BJ (cell line): ENCODE measurements at regions not wholly inside any gene's neighbourhood (a gene's known extent, or its start where the extent isn't known, plus 50 kb on each side); places are given as distances from the start of the nearest gene placed in this dataset.

Experiments used
- CTCF ChIA-PET: fragments of 350-600 bp; formaldehyde crosslinking; extraction: SDS; loops from one replicate; lab custom pipeline; 2021; ENCODE audit warnings: antibody characterized with exemption, inconsistent platforms; lab: Yijun Ruan, JAX
- POLR2A ChIA-PET: fragments of 300-600 bp; sonication (Branson Sonifier 250); formaldehyde crosslinking; extraction: SDS; loops from one replicate; lab custom pipeline; 2021; ENCODE audit warnings: antibody characterized with exemption; lab: Charles Lee
- DNase-seq: peaks from one replicate; pipeline ENCODE4 v3.0.0-alpha.2; 2011; ENCODE audit warnings: low read depth
- H3K27me3 ChIP-seq: 2 replicates; pipeline ENCODE4 v1.6.0; 2011; ENCODE audit warnings: low read length; ENCODE audit not compliant: control insufficient read depth, insufficient read depth
- H3K36me3 ChIP-seq: 2 replicates; pipeline ENCODE4 v1.5.1; 2011; ENCODE audit warnings: low read length; ENCODE audit not compliant: control insufficient read depth, insufficient read depth
- H3K4me3 ChIP-seq: 2 replicates; pipeline ENCODE4 v1.5.1; 2011; ENCODE audit warnings: low read depth, mild to moderate bottlenecking, control low read depth, low read length
- CTCF ChIP-seq: IDR thresholded peaks from 2 replicates; pipeline ENCODE4 v1.5.1; 2011; ENCODE audit warnings: low read depth, mild to moderate bottlenecking, control low read depth, inconsistent platforms, low read length, moderate library complexity; ENCODE audit not compliant: insufficient read depth

GRCh38 chr2:67221266-67221665, 175.9 kb upstream of the ETAA1 start:
- no peak for DNase-seq
- CTCF ChIA-PET: interaction anchor here (0.5 to 1.2 kb wide), 4 partner anchors 13 to 640 kb away, joined by 3 to 5 read pairs (median 3); no protein-coding TSS in a partner anchor
- POLR2A ChIA-PET: no interaction called here
- no peaks in the 10 kb centered on the region for H3K27me3 ChIP-seq
- TF ChIP-seq CTCF: no peak
- H3K4me3 ChIP-seq: no peak overlapping the region
- no peaks in the 10 kb centered on the region for H3K36me3 ChIP-seq

GRCh38 chr2:67225287-67225973, 171.7 kb upstream of the ETAA1 start:
- POLR2A ChIA-PET: no interaction called here
- no peaks in the 10 kb centered on the region for H3K27me3 ChIP-seq
- CTCF ChIA-PET: interaction anchor here (1.0 to 1.7 kb wide), 2 partner anchors 9 to 28 kb away, joined by 3 to 6 read pairs; no protein-coding TSS in a partner anchor
- TF ChIP-seq CTCF: no peak
- no peak for DNase-seq
- H3K4me3 ChIP-seq: no peak overlapping the region
- no peaks in the 10 kb centered on the region for H3K36me3 ChIP-seq

- ChIA-PET CTCF (interaction anchor here (0.7 kb wide), 1 partner anchor 388 kb away, joined by 3 read pairs; no protein-coding TSS in a partner anchor), POLR2A (no interaction called here)
- no peak for TF ChIP-seq CTCF
- no peaks in the 10 kb centered on the region for H3K27me3 ChIP-seq
- no peaks in the 10 kb centered on the region for H3K36me3 ChIP-seq
- DNase-seq: no peak
- H3K4me3 ChIP-seq: no peak overlapping the region
Observed at GRCh38 chr2:67229706-67230105, 167.4 kb upstream of the ETAA1 start.

- DNase-seq: no peak
- no peak for TF ChIP-seq CTCF
- H3K4me3 ChIP-seq: no peak overlapping the region
- H3K27me3 ChIP-seq: no peaks in the 10 kb centered on the region
- POLR2A ChIA-PET: no interaction called here
- CTCF ChIA-PET: interaction anchor here (1.1 kb wide), 1 partner anchor 804 kb away, joined by 3 read pairs; no protein-coding TSS in a partner anchor
- no peaks in the 10 kb centered on the region for H3K36me3 ChIP-seq
Observed at GRCh38 chr2:67232936-67233335, 164.2 kb upstream of the ETAA1 start.

- POLR2A ChIA-PET: no interaction called here
- TF ChIP-seq CTCF: peak; percentile 77
- H3K4me3 ChIP-seq: no peak overlapping the region
- H3K27me3 ChIP-seq: no peaks in the 10 kb centered on the region
- CTCF ChIA-PET: interaction anchor here (0.5 to 2.8 kb wide), 26 partner anchors 8 to 810 kb away, joined by 3 to 17 read pairs (median 4); no protein-coding TSS in a partner anchor
- no peaks in the 10 kb centered on the region for H3K36me3 ChIP-seq
- no peak for DNase-seq
Observed at GRCh38 chr2:67234440-67234839, 162.7 kb upstream of the ETAA1 start.
